NCI-H2196 (cell line): ENCODE measurements at regions not wholly inside any gene's neighbourhood (a gene's known extent, or its start where the extent isn't known, plus 50 kb on each side); places are given as distances from the start of the nearest gene placed in this dataset.
"Not testable (repeated sequence)": the region's sequence is repeated elsewhere in the genome, so short reads cannot be mapped to it uniquely, and the experiment has no call there.

Experiments
- DNase-seq: peaks from one replicate; lab custom pipeline; 2025; ENCODE audit not compliant: unreplicated experiment; lab: John Stamatoyannopoulos, UW

- DNase-seq, result no peak
These were observed 348.0 kb downstream of the NPR3 start for GRCh38 chr5:33059081-33059480.

- DNase-seq, result no peak
These were observed 354.0 kb downstream of the NPR3 start for GRCh38 chr5:33065131-33065530.

- DNase-seq, result no peak
These were observed 356.2 kb downstream of the NPR3 start for GRCh38 chr5:33067291-33067690.

GRCh38 chr5:33068786-33069185 lies 357.7 kb downstream of the NPR3 start:
- DNase-seq, result no peak

GRCh38 chr5:33072296-33072695 lies 361.2 kb downstream of the NPR3 start:
- no peak for DNase-seq

GRCh38 chr5:33072726-33073125 lies 361.6 kb downstream of the NPR3 start:
- no peak for DNase-seq

GRCh38 chr5:33073881-33074327 lies 362.8 kb downstream of the NPR3 start:
- DNase-seq, result no peak

GRCh38 chr5:33074548-33074947 lies 363.4 kb downstream of the NPR3 start:
- DNase-seq, result no peak

- DNase-seq, result no peak
These were observed 364.6 kb downstream of the NPR3 start for GRCh38 chr5:33075731-33076130.

- no peak for DNase-seq
These were observed 361.2 kb upstream of the TARS1 start for GRCh38 chr5:33079548-33079947.

- DNase-seq, result no peak
These were observed 360.5 kb upstream of the TARS1 start for GRCh38 chr5:33080287-33080686.

GRCh38 chr5:33088176-33088575 lies 352.6 kb upstream of the TARS1 start:
- no peak for DNase-seq

- no peak for DNase-seq
These were observed 349.0 kb upstream of the TARS1 start for GRCh38 chr5:33091571-33092363.

- DNase-seq, result no peak
These were observed 348.0 kb upstream of the TARS1 start for GRCh38 chr5:33092719-33093118.

- DNase-seq, result no peak
These were observed 338.2 kb upstream of the TARS1 start for GRCh38 chr5:33102551-33102950.

- DNase-seq, result no peak
These were observed 335.2 kb upstream of the TARS1 start for GRCh38 chr5:33105521-33105941.

- not testable (repeated sequence) for DNase-seq
These were observed 330.3 kb upstream of the TARS1 start for GRCh38 chr5:33110496-33110895.

GRCh38 chr5:33114361-33114760 lies 326.4 kb upstream of the TARS1 start:
- DNase-seq, result no peak

- no peak for DNase-seq
These were observed 325.3 kb upstream of the TARS1 start for GRCh38 chr5:33115467-33115866.

- no peak for DNase-seq
These were observed 321.9 kb upstream of the TARS1 start for GRCh38 chr5:33118761-33119415.

- no peak for DNase-seq
These were observed 320.1 kb upstream of the TARS1 start for GRCh38 chr5:33120671-33121070.

- DNase-seq, result no peak
These were observed 311.5 kb upstream of the TARS1 start for GRCh38 chr5:33129309-33129708.

- DNase-seq, result no peak
These were observed 304.0 kb upstream of the TARS1 start for GRCh38 chr5:33136785-33137184.
